ENCODE measurements at regions not wholly inside any gene's neighbourhood (a gene's known extent, or its start where the extent isn't known, plus 50 kb on each side); places are given as distances from the start of the nearest gene placed in this dataset.

DNA sequence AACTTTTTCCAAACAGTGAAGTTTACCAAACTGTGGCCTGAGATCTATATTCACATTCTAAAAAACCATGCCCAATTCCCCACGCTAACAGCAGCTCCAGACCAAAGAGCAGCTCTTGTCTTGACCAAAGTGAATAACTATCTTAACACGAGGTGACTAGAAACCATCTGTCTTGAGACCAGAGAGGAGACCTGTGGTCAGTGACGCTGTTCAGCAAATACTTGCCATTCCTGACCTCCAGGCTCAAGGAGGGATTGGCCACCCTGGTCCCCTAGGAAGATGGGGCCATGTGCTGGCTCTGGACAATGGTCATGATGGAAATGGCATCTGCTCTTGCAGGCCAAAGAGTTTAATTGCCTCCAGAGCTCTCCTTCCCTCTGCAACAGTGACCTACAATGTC, 104.4 kb upstream of the CD93 start:
- no peak for TF ChIP-seq CTCF (IDR thresholded peaks at IDR 0.05; ENCODE audit: insufficient read depth, low read depth, low read length)
- TF ChIP-seq EZH2 (IDR thresholded peaks at IDR 0.05; ENCODE audit: insufficient read depth, low read length): no peak
